D341Med (cell line): ENCODE measurements at regions not wholly inside any gene's neighbourhood (a gene's known extent, or its start where the extent isn't known, plus 50 kb on each side); places are given as distances from the start of the nearest gene placed in this dataset.
"Not testable (repeated sequence)": the region's sequence is repeated elsewhere in the genome, so short reads cannot be mapped to it uniquely, and the experiment has no call there.

Source experiments
- DNase-seq: peaks from one replicate; pipeline ENCODE4 v3.0.0; 2012; ENCODE audit warnings: low spot score

DNA sequence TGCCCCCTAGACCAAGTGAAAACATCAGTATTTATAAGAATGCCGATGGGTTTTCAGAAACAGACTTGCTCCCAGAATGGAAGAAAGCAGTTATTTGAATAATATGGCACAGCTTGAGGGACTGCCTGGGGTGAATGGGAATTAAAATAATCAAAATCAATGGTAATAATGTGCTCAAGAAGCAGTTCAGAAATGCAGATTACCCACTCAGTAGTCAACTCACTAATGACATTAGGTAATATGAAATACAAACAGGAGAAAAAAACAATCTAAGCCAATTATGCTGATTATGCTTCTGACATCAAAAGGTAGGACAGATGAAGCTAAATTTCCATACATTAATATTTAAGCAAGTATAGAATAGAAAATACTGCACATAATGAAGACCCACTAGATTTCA, 179.3 kb downstream of the ENC1 start:
- no peak for DNase-seq

DNA sequence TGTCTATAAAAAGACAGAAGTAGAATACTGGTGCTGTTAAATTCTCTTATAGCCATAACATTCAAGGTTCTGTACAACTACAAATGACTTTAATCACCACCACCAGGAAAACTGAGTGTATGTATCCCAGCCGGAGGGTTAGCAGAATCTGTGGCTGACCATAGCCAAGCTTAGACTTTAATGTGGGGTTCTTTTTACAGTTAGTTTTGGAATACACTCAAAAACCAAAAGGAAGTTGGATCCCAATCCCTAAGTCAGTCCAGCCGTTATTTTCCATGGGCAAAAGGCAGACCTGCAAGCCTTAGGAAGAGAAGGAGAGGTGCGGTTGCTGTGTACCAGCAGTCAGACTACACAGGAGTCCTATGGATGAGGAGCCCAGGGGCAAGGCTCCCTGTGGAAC, 179.8 kb downstream of the ENC1 start:
- DNase-seq: no peak

- no peak for DNase-seq
Observed at GRCh38 chr5:74459984-74460383, 180.5 kb downstream of the ENC1 start.

DNA sequence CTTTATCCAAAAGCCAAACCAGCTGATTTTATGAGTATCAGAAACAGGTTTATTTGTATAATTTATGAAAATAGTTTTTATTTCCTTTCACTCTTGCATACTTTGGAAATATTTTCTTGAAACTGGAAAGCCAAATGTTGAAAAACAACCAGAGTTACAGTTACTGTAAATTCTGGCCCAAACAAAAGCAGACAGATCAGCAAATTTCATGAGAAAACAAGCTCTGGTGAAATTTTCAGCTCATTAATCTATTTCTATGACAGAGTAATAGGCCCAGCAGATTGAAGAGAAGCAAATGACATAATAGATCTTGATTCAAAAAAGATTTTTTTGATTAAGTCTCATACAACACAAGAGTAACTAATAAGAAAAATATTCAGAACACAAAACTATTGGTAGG, 182.7 kb downstream of the ENC1 start:
- no peak for DNase-seq

- DNase-seq: no peak
Observed at GRCh38 chr5:74454263-74455030, 186.1 kb downstream of the ENC1 start.

DNA sequence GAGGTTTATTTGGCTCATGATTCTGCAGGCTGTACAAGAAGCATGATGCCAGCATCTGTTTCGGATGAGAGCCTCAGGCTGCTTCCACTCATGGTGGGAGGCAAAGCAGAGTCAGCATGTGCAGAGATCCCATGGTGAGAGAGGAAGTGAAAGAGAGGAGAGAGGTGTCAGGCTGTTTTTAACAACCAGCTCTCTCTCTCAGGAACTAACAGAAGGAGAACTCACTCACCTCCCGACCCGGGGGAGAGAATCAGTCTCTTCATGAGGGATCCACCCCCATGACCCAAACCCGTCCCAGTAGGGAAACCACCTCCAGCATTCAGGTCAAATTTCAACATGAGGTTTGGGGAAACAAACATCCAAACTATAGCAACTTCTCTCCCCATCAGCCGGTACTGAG, 187.7 kb downstream of the ENC1 start:
- DNase-seq: no peak

DNA sequence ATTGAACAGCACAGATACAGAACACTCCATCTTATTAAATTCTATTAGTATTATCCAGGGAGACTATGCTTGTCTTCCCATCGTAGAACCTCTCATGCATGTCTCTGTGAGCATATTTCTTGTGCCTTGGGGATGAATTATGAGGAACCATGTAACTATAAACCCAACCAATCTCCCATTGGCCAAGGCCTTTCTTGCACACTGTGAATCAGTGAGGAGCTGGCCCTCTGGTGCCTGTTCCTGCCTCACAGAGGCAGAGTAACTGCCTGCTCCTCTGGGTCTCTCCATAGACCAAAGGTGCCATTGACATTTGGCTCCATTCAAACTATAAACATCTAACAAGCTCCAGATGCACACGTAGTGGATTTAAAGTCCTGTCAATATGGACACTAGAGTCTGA, 190.4 kb downstream of the ENC1 start:
- DNase-seq: no peak

DNA sequence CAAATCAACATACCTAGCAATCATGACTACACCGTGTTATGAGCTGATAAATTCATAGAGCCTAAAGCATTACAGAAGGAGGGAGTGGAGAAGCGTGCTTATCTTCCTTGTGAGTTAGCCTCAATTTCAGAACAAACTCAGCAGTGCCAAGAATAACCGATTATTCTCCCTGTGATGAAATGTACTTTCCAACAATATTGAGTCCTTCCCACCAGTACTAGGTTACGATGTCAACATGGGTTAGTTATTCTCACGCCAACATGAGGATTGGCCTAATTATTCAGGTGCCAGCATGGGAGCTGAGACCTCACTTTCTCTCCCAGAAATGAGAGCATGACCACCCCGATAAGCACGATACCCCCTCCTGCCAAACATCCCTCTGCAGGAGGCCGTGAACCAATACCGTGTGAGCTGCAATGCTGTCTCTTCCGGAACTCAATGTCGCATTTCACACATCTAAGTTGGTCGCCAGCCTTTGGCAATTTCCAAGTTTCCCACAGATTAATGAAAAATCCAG, 193.7 kb downstream of the ENC1 start:
- DNase-seq: no peak

DNA sequence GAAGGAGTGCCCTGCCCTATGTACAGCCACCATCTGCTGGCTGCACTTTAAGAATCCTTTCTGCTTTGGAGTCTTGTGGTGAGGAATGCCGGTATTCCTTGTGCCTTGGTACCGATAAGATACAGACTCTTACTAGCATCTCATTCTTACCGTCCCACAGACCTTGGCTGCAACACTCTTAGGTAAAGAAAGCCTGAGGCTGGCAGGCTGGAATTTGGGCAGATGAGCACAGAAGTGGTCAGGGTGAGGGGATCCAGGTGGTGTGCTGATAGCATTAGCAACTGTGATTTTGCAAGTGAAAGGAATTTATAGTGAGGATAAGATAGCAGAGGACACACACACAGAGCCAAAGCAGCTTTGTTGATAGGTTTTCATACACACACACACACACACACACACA, 198.1 kb downstream of the ENC1 start:
- peak; percentile 28 for DNase-seq

GRCh38 chr5:74441616-74442015, 198.9 kb downstream of the ENC1 start:
- DNase-seq: peak; percentile 53

- no peak for DNase-seq
Observed at GRCh38 chr5:74440341-74440740, 200.2 kb downstream of the ENC1 start.

- not testable (repeated sequence) for DNase-seq
Observed at GRCh38 chr5:74437870-74438269, 202.7 kb downstream of the ENC1 start.

- DNase-seq: no peak
Observed at GRCh38 chr5:74433896-74434829, 206.4 kb downstream of the ENC1 start.

GRCh38 chr5:74433255-74433895, 207.2 kb downstream of the ENC1 start:
- DNase-seq: no peak

DNA sequence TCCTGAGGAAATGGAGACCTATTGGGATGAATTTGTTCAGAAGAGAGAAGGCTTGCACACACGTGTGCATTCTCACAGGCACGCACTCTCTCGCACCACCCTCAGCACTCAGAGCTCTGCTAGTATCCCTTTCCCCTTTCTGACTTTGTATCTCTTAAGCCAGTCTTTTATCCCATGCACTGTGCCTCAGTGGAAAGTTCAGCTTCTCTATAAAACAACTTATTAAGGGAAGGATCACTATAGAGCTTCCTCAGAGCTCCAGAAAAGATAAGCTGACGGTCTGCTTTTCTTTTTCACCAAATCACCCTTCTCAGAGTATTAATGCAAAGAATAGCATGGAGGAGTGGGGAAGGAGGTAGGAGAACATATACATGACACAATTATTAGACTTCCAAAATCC, 207.8 kb downstream of the ENC1 start:
- DNase-seq: no peak

DNA sequence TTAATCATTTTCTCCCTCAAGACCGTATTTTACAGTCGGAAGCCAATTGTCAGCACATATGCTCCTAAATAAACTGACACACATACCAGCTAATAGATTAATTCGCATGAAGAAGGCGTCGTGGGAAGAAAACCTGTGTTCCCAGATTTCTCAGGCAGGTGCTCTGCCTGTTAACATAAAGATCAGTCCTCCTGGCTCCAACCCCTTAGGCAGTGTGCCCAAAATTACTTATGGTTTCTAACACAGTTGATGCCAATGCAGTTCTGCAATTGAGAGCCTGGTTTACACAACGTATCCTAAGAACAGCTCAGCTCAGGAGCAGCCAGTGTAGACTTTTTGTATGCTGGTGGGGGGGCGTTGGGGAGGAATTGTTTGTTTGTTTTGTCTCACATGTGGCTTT, 208.3 kb downstream of the ENC1 start:
- DNase-seq: no peak

- no peak for DNase-seq
Observed at GRCh38 chr5:74431290-74431669, 209.2 kb downstream of the ENC1 start.

DNA sequence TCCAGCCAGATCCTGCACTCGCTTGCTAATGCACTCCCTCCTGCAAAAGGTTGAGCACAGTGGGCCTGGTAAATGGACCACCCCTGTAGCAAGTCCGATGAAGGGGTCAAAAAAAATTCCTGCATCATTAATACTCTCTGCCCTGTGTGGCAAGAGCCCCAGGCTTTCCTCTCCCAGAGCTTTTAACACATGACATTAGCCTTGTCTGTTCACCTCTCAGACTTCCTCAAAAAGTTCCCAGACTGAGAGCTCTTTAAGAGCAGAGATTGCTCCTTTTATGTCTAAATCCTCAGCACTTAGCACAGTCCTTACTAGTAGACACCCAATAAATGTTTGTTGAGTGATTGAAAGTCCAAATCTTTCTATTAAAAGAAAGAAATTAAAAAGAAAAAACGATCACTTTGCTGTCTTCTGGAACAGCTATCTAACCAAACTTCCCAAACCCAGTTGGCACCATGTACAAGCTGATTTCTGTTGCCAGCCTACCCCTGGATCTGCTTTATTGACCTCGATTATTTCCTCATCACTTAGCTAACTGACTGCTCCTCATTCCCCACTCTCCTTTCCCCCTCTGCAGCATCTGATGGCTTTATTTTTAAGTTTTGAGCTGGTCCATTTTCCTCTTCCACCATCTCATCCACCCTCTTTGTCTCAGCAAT, 209.8 kb downstream of the ENC1 start:
- no peak for DNase-seq

GRCh38 chr5:74429495-74429894, 211.0 kb downstream of the ENC1 start:
- no peak for DNase-seq

GRCh38 chr5:74428876-74429275, 211.7 kb downstream of the ENC1 start:
- no peak for DNase-seq

- DNase-seq: no peak
Observed at GRCh38 chr5:74428275-74428674, 212.3 kb downstream of the ENC1 start.

DNA sequence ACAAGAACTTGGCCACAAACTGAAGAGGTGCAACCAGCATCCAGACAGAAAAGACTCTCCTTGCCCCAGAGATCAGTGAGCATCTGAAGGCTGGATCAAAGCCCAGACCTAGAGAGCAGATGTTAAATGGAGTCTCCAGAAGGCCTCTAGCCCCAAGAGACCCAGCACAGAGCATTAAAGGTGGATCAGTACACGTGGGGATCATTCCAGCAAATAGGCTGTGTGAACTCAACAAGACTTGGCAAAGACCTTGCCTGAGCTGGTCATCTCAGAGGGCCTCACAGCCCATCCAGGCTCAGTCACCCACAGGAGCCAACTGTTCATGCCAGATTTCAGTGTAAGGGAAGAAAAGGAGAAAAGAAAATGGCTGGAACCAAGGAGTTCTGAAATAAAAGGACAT, 214.0 kb downstream of the ENC1 start:
- DNase-seq: peak; percentile 84
